H1 (cell line): ENCODE measurements at regions not wholly inside any gene's neighbourhood (a gene's known extent, or its start where the extent isn't known, plus 50 kb on each side); places are given as distances from the start of the nearest gene placed in this dataset.

Source experiments
- FOSL1 ChIP-seq: IDR thresholded peaks from 2 replicates; pipeline ENCODE4 v1.6.1; 2011; ENCODE audit warnings: mild to moderate bottlenecking, low read depth, low read length, moderate library complexity; ENCODE audit not compliant: insufficient read depth
- MAFK ChIP-seq: IDR thresholded peaks from 2 replicates; pipeline ENCODE4 v1.6.1; 2012; ENCODE audit warnings: low read depth, mild to moderate bottlenecking, improper control_type of control experiment, low read length
- POLR2A ChIP-seq, 2 experiments: IDR thresholded peaks; 1 replicate in 1 of 2; 2 replicates in 1 of 2; pipeline ENCODE4 v1.6.1; 2011; ENCODE audit warnings: low read depth in 2 of 2, low read length in 2 of 2, mild to moderate bottlenecking in 2 of 2; ENCODE audit errors: control extremely low read depth in 1 of 2
- POU5F1 ChIP-seq: IDR thresholded peaks from 2 replicates; pipeline ENCODE4 v1.6.1; 2011; ENCODE audit warnings: low read depth, mild to moderate bottlenecking, low read length, moderate library complexity
- RBBP5 ChIP-seq: IDR thresholded peaks from 2 replicates; pipeline ENCODE4 v1.7.1; 2012; ENCODE audit warnings: low read depth, mild to moderate bottlenecking, inconsistent platforms, low read length, moderate library complexity, borderline replicate concordance
- TCF12 ChIP-seq: IDR thresholded peaks from 2 replicates; pipeline ENCODE4 v1.6.1; 2011; ENCODE audit warnings: low read depth, mild to moderate bottlenecking, low read length
- YY1 ChIP-seq: IDR thresholded peaks from 2 replicates; pipeline ENCODE4 v1.6.1; 2011; ENCODE audit warnings: low read depth, mild to moderate bottlenecking, low read length
- ZNF274 ChIP-seq: IDR thresholded peaks from 2 replicates; pipeline ENCODE4 v1.7.0; 2012; ENCODE audit warnings: low read length, borderline replicate concordance; ENCODE audit errors: extremely low read depth

DNA sequence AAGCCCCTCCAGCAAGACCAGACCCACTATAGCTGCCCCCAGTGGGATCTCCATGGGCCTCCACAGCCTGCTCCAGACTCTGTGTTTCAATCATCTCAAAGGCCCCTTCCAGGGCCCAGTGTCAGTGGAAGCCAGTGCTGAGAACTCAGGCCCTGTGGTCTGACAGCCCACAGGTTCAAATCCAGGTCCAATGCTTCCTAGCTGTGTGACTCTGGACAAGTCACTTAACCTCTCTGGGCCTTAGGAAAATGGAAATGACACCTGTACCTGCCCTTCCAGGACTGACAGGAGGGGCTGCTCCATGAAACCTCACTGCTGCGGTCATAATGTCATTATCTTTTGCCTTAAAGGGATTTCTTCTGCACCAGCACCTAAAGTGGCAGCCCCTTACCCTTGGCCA, 101.9 kb downstream of the NCOR2 start (continued):
- TF ChIP-seq ZNF274 (no peak), POU5F1 (no peak), FOSL1 (no peak), YY1 (no peak), POLR2A (IDR thresholded peaks at IDR 0.05; ENCODE audit: control extremely low read depth in 1 of 2, low read depth in 2 of 2, low read length in 2 of 2) (no peak), RBBP5 (no peak), MAFK (no peak), TCF12 (no peak)
